H1 (cell line): ENCODE measurements at regions not wholly inside any gene's neighbourhood (a gene's known extent, or its start where the extent isn't known, plus 50 kb on each side); places are given as distances from the start of the nearest gene placed in this dataset.
A peak's percentile ranks its signal among the peaks of the same experiment; 100 is the strongest.

ENCODE experiments used
- CTCF ChIA-PET: fragments of 300-600 bp; sonication (Branson Sonifier 250); formaldehyde crosslinking; loops from one replicate; lab custom pipeline; 2021; ENCODE audit not compliant: partially characterized antibody; lab: Charles Lee
- POLR2A ChIA-PET: fragments of 300-600 bp; sonication (Branson Sonifier 250); formaldehyde crosslinking; loops from one replicate; lab custom pipeline; 2021; ENCODE audit warnings: inconsistent platforms; ENCODE audit not compliant: partially characterized antibody; lab: Charles Lee
- DNase-seq, 2 experiments: peaks; one replicate each; pipeline versions ENCODE4 v3.0.0 to v3.0.0-alpha.2; 2010 to 2022; ENCODE audit warnings: low spot score in 2 of 2, low read depth in 1 of 2, mixed read lengths in 1 of 2
- FAIRE-seq: peaks from 2 replicates; lab custom pipeline; 2011; peaks lifted over from hg19 to GRCh38; lab: Jason Lieb, UNC
- H2AFZ ChIP-seq: 2 replicates; pipeline ENCODE4 v1.8.1; 2012; ENCODE audit warnings: low read length, inconsistent platforms
- H2AK5ac ChIP-seq: 2 replicates; pipeline ENCODE4 v1.6.1; 2013; ENCODE audit warnings: low read depth, low read length
- H2BK120ac ChIP-seq: replicated peaks from 2 replicates; pipeline ENCODE3; 2013; ENCODE audit warnings: low read depth, low read length, inconsistent platforms
- H2BK12ac ChIP-seq: 2 replicates; pipeline ENCODE4 v1.6.1; 2013; ENCODE audit warnings: low read depth, low read length
- H2BK15ac ChIP-seq: 2 replicates; pipeline ENCODE4 v1.6.1; 2013; ENCODE audit warnings: low read length
- H2BK20ac ChIP-seq: 2 replicates; pipeline ENCODE4 v1.6.1; 2013; ENCODE audit warnings: low read length
- H2BK5ac ChIP-seq: 2 replicates; pipeline ENCODE4 v1.6.1; 2013; ENCODE audit warnings: low read depth, low read length
- H3K14ac ChIP-seq: 2 replicates; pipeline ENCODE4 v1.6.1; 2013; ENCODE audit warnings: inconsistent platforms; ENCODE audit not compliant: insufficient read length
- H3K18ac ChIP-seq: 2 replicates; pipeline ENCODE4 v1.6.1; 2013; ENCODE audit warnings: low read length; ENCODE audit errors: extremely low read depth
- H3K23ac ChIP-seq: 2 replicates; pipeline ENCODE4 v1.6.1; 2013; ENCODE audit warnings: inconsistent platforms; ENCODE audit not compliant: insufficient read length
- H3K23me2 ChIP-seq: 2 replicates; pipeline ENCODE4 v1.6.1; 2013; ENCODE audit warnings: low read depth, low read length
- H3K27ac ChIP-seq: 2 replicates; pipeline ENCODE4 v1.6.1; 2011; ENCODE audit warnings: low read depth, low read length, inconsistent platforms
- H3K27me3 ChIP-seq, 4 experiments: replicated peaks in 1 of 4; 1 replicate in 1 of 4; 2 replicates in 3 of 4; pipeline versions ENCODE4 v1.6.1 to v1.8.1; 2011 to 2013; ENCODE audit warnings: low read length in 3 of 4, mild to moderate bottlenecking in 3 of 4, inconsistent platforms in 2 of 4, mixed read lengths in 2 of 4, moderate library complexity in 1 of 4; ENCODE audit not compliant: control insufficient read depth in 3 of 4, insufficient read depth in 3 of 4; ENCODE audit errors: extremely low read depth in 1 of 4
- H3K36me3 ChIP-seq, 4 experiments: 2 replicates each; pipeline versions ENCODE4 v1.6.1 to v1.8.1; 2011 to 2013; ENCODE audit warnings: mild to moderate bottlenecking in 4 of 4, low read length in 3 of 4, moderate library complexity in 2 of 4, control low read depth in 1 of 4, inconsistent platforms in 1 of 4; ENCODE audit not compliant: insufficient read depth in 4 of 4, control insufficient read depth in 2 of 4
- H3K4ac ChIP-seq: replicated peaks from 2 replicates; pipeline ENCODE3; 2013; ENCODE audit warnings: low read length, low read depth, mixed read lengths, inconsistent platforms; ENCODE audit not compliant: insufficient read length
- H3K4me1 ChIP-seq, 4 experiments: replicated peaks in 1 of 4; 1 replicate in 1 of 4; 2 replicates in 3 of 4; pipeline versions ENCODE4 v1.6.1 to v1.8.1; 2011 to 2013; ENCODE audit warnings: low read length in 3 of 4, inconsistent platforms in 2 of 4, mixed read lengths in 1 of 4; ENCODE audit not compliant: insufficient read depth in 4 of 4, control insufficient read depth in 3 of 4
- H3K4me2 ChIP-seq, 2 experiments: 2 replicates each; pipeline versions ENCODE4 v1.6.1 to v1.8.1; 2011 to 2013; ENCODE audit warnings: low read depth in 2 of 2, low read length in 2 of 2, control low read depth in 1 of 2, inconsistent platforms in 1 of 2, mild to moderate bottlenecking in 1 of 2; ENCODE audit not compliant: insufficient read depth in 1 of 2
- H3K4me3 ChIP-seq, 4 experiments: fragments of 200-600, 300-600 bp in 1 of 4; sonication (generic), shearing (Covaris generic), sonication (Bioruptor Twin) in 1 of 4; 2 replicates each; pipeline versions ENCODE4 v1.5.1 to v1.8.1; 2011 to 2016; ENCODE audit warnings: low read length in 4 of 4, low read depth in 3 of 4, control low read depth in 2 of 4, inconsistent platforms in 2 of 4, mild to moderate bottlenecking in 2 of 4, mixed read lengths in 1 of 4, moderate library complexity in 1 of 4; ENCODE audit not compliant: insufficient read depth in 2 of 4; ENCODE audit errors: extremely low read depth in 1 of 4
- H3K56ac ChIP-seq: replicated peaks from 2 replicates; pipeline ENCODE3; 2013; ENCODE audit warnings: low read depth, mild to moderate bottlenecking, mixed read lengths, low read length, inconsistent platforms; ENCODE audit not compliant: insufficient read length
- H3K79me1 ChIP-seq: 2 replicates; pipeline ENCODE4 v1.6.1; 2013; ENCODE audit warnings: low read depth, low read length, control low read depth
- H3K79me2 ChIP-seq, 2 experiments: 2 replicates each; pipeline versions ENCODE4 v1.6.1 to v1.8.1; 2012 to 2013; ENCODE audit warnings: low read length in 2 of 2, mild to moderate bottlenecking in 2 of 2, inconsistent platforms in 1 of 2; ENCODE audit not compliant: insufficient read depth in 2 of 2, control insufficient read depth in 1 of 2
- H3K9ac ChIP-seq, 4 experiments: replicated peaks in 1 of 4; 1 replicate in 1 of 4; 2 replicates in 3 of 4; pipeline versions ENCODE4 v1.6.1 to v1.8.1; 2011 to 2013; ENCODE audit warnings: low read depth in 3 of 4, low read length in 3 of 4, control low read depth in 2 of 4, mild to moderate bottlenecking in 2 of 4, moderate library complexity in 2 of 4, inconsistent platforms in 1 of 4; ENCODE audit errors: extremely low read depth in 1 of 4
- H3K9me3 ChIP-seq, 2 experiments: 2 replicates each; pipeline versions ENCODE4 v1.6.1 to v1.8.1; 2012 to 2013; ENCODE audit warnings: mild to moderate bottlenecking in 2 of 2, moderate library complexity in 2 of 2, control low read depth in 1 of 2, inconsistent platforms in 1 of 2, low read depth in 1 of 2, low read length in 1 of 2, mixed read lengths in 1 of 2; ENCODE audit not compliant: insufficient read depth in 2 of 2
- H4K20me1 ChIP-seq, 2 experiments: replicated peaks in 1 of 2; 2 replicates each; pipeline versions ENCODE3 to v1.8.1; 2011 to 2013; ENCODE audit warnings: inconsistent platforms in 2 of 2, low read length in 2 of 2, mild to moderate bottlenecking in 1 of 2; ENCODE audit not compliant: insufficient read depth in 2 of 2, control insufficient read depth in 1 of 2
- H4K5ac ChIP-seq: 2 replicates; pipeline ENCODE4 v1.6.1; 2013; ENCODE audit warnings: low read length, low read depth, mixed read lengths, inconsistent platforms; ENCODE audit not compliant: insufficient read length
- H4K8ac ChIP-seq: 2 replicates; pipeline ENCODE4 v1.8.0; 2013; ENCODE audit warnings: mild to moderate bottlenecking, moderate library complexity, low read length, inconsistent platforms; ENCODE audit not compliant: insufficient read depth; ENCODE audit errors: extremely low read depth
- H4K91ac ChIP-seq: replicated peaks from 2 replicates; pipeline ENCODE3; 2013; ENCODE audit warnings: low read length, mixed read lengths, inconsistent platforms; ENCODE audit not compliant: insufficient read length
- HDAC6 ChIP-seq: IDR thresholded peaks from one replicate; pipeline ENCODE4 v1.7.1; 2012; ENCODE audit warnings: low read depth, mild to moderate bottlenecking, inconsistent platforms, low read length, moderate library complexity
- RXRA ChIP-seq: IDR thresholded peaks from 2 replicates; pipeline ENCODE4 v1.6.1; 2011; ENCODE audit warnings: low read depth, mild to moderate bottlenecking, low read length, moderate library complexity; ENCODE audit not compliant: insufficient read depth
- SIN3A ChIP-seq, 2 experiments: IDR thresholded peaks in 1 of 2; conservative IDR thresholded peaks in 1 of 2; 2 replicates each; pipeline ENCODE4 v1.6.1; 2011 to 2012; ENCODE audit warnings: low read length in 2 of 2, improper control_type of control experiment in 1 of 2, low read depth in 1 of 2, mild to moderate bottlenecking in 1 of 2
- WGBS, 2 experiments: shearing (Covaris generic) in 1 of 2; methylation state at CpG; one replicate each; pipeline versions ENCODE4 v1.1.6 to v1.1.7; 2013 to 2015; ENCODE audit warnings: low lambda C conversion rate in 2 of 2, mixed read lengths in 2 of 2, inconsistent platforms in 1 of 2, low coverage in 1 of 2, missing lambda C conversion rate in 1 of 2; ENCODE audit not compliant: insufficient replicate concordance in 2 of 2, insufficient coverage in 1 of 2, insufficient read length in 1 of 2; ENCODE audit errors: extremely low coverage in 1 of 2, missing lambda C conversion rate in 1 of 2; 5-methylcytosine and 5-hydroxymethylcytosine counted together
- TF ChIP-seq, protein P1 (sequence below), 3 experiments: IDR thresholded peaks; 1 replicate in 2 of 3; 2 replicates in 1 of 3; pipeline versions ENCODE4 v1.5.1 to v1.6.1; 2011; ENCODE audit warnings: low read length in 3 of 3, mild to moderate bottlenecking in 3 of 3, inconsistent platforms in 2 of 3, low read depth in 1 of 3, moderate library complexity in 1 of 3; ENCODE audit not compliant: insufficient read depth in 1 of 3; ENCODE audit errors: control extremely low read depth in 1 of 3

DNA sequence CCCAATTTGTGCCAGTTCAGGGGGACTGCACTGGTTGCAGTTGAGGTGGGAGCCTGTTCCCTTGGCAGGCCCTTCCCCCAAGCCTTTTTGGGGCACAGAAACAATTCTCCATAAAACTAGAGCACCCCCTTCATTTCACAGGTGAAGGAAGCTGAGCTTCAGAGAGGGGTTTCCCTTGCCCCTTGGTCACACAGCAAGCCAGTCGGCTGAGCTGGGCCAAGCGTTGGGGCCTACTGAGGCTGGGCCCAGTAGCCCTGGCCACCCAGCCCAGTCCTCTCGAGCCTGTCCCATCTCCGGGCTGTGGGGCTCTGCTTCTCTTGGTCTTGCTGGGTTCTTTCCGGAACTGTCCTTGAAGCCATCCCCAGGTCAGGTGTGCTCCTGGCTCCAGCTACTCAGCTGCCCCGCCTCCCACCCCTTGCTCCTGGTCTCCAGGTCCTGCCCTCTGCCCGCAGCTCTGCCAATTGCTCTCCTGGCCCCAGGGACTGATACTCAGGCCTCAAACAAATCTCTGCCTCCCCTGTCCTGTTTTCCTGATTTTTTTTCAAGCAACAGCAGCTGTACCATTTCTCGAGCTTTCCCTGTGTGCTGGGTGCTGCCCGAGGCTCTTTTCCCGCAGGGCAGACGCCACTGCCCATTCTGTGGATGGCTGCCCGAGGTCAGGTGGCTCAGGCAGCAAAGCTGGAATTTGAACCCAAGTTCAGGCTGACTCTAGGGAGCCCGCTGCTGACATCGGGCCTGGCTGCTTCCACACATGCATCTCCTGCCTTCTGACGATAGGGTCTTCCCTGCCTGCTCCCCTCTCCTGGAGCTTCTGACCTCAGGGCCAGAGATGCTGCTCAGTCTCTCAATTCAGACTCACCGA, 87.4 kb upstream of the NKD1 start:
- Histone ChIP-seq H3K36me3 (no peaks in the 10 kb centered on the region), H4K91ac (peak overlapping the region; percentile 23), H2BK5ac (peak overlapping the region; percentile 29; the same call in 1 of the 2 replicates), H3K9me3 (no peaks in the 10 kb centered on the region), H3K23ac (no peak overlapping the region), H2AK5ac (no peak overlapping the region), H2AFZ (no peak overlapping the region), H3K79me1 (no peaks in the 10 kb centered on the region), H3K79me2 (no peaks in the 10 kb centered on the region), H3K23me2 (no peaks in the 10 kb centered on the region), H3K9ac (no peak overlapping the region), H4K8ac (no peak overlapping the region; the same call in 1 of the 2 replicates), H3K4ac (no peak overlapping the region), H3K4me2 (no peak overlapping the region; a peak in 1 of 4 replicates), H3K18ac (peak overlapping the region; percentile 52; the same call in 1 of the 2 replicates), H3K4me1 (peaks cover 11 to 26% (median 17%) of the 10 kb centered on the region in 4 experiments), H3K27ac (no peak overlapping the region), H4K5ac (no peak overlapping the region), H3K14ac (no peak overlapping the region), H2BK15ac (peak overlapping the region; percentile 50; the same call in 1 of the 2 replicates), H2BK12ac (peak overlapping the region; percentile 77), H2BK20ac (peak overlapping the region; percentile 34; the same call in 1 of the 2 replicates), H3K56ac (no peak overlapping the region), H4K20me1 (no peaks in the 10 kb centered on the region), H2BK120ac (peak overlapping the region; percentile 70), H3K4me3 (no peak overlapping the region), H3K27me3 (peaks cover 0 to 7% (median 5%) of the 10 kb centered on the region in 4 experiments; a peak in 3 of 7 replicates)
- ChIA-PET CTCF (interaction anchor here (0.8 to 6.7 kb wide), 8 partner anchors 10 to 204 kb away, joined by 3 to 55 read pairs (median 5); no protein-coding TSS in a partner anchor), POLR2A (no interaction called here)
- DNase-seq, result no peak
- 86% methylated on average over 15 of the region's 16 CpGs; no CpG with 5 or more reads in 1 of the 2 experiments for WGBS, 2 experiments
- FAIRE-seq, result no peak
- TF ChIP-seq HDAC6 (no peak), RXRA (no peak), SIN3A (conservative IDR thresholded peaks at IDR 0.05 in 1 of 2, IDR thresholded peaks at IDR 0.05 in 1 of 2; ENCODE audit: low read depth in 1 of 2, low read length in 2 of 2) (no peak)
- TF ChIP-seq, protein P1, sequence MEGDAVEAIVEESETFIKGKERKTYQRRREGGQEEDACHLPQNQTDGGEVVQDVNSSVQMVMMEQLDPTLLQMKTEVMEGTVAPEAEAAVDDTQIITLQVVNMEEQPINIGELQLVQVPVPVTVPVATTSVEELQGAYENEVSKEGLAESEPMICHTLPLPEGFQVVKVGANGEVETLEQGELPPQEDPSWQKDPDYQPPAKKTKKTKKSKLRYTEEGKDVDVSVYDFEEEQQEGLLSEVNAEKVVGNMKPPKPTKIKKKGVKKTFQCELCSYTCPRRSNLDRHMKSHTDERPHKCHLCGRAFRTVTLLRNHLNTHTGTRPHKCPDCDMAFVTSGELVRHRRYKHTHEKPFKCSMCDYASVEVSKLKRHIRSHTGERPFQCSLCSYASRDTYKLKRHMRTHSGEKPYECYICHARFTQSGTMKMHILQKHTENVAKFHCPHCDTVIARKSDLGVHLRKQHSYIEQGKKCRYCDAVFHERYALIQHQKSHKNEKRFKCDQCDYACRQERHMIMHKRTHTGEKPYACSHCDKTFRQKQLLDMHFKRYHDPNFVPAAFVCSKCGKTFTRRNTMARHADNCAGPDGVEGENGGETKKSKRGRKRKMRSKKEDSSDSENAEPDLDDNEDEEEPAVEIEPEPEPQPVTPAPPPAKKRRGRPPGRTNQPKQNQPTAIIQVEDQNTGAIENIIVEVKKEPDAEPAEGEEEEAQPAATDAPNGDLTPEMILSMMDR (IDR thresholded peaks at IDR 0.05; ENCODE audit: control extremely low read depth in 1 of 3, insufficient read depth in 1 of 3, low read depth in 1 of 3, low read length in 3 of 3), result 0 out of 4 replicates have a peak, but pooled peaks of 1 of the 3 experiments have one; percentile 0
